Hepatocyte (in vitro differentiated cells): ENCODE measurements at regions not wholly inside any gene's neighbourhood (a gene's known extent, or its start where the extent isn't known, plus 50 kb on each side); places are given as distances from the start of the nearest gene placed in this dataset.

Experiments
- CTCF ChIP-seq: fragments of 200-600 bp; sonication (generic); IDR thresholded peaks from 2 replicates; pipeline ENCODE4 v1.5.1; 2016; ENCODE audit warnings: antibody characterized with exemption, mild to moderate bottlenecking; ENCODE audit not compliant: poor library complexity
- EZH2 ChIP-seq: fragments of 200-600 bp; sonication (generic); IDR thresholded peaks from 2 replicates; pipeline ENCODE4 v1.6.1; 2016; ENCODE audit warnings: antibody characterized with exemption, mild to moderate bottlenecking, borderline replicate concordance
- EZH2phosphoT487 ChIP-seq: fragments of 200-600 bp; sonication (generic); IDR thresholded peaks from one replicate; pipeline ENCODE4 v1.6.1; 2018; ENCODE audit warnings: antibody characterized with exemption, mild to moderate bottlenecking, low read depth, moderate library complexity; ENCODE audit not compliant: unreplicated experiment, severe bottlenecking

GRCh38 chr3:64829331-64829730 lies 141.5 kb upstream of the ADAMTS9 start:
- TF ChIP-seq CTCF (no peak), EZH2 (no peak), EZH2phosphoT487 (no peak)
